Neural cell (in vitro differentiated cells): ENCODE measurements at regions not wholly inside any gene's neighbourhood (a gene's known extent, or its start where the extent isn't known, plus 50 kb on each side); places are given as distances from the start of the nearest gene placed in this dataset.

ENCODE experiments used
- EP300 ChIP-seq: fragments of 450-650 bp; conservative IDR thresholded peaks from 2 replicates; pipeline ENCODE4 v1.6.1; 2014; ENCODE audit warnings: antibody characterized with exemption, mild to moderate bottlenecking, moderate library complexity; ENCODE audit not compliant: poor library complexity, severe bottlenecking
- MXI1 ChIP-seq: fragments of 450-650 bp; conservative IDR thresholded peaks from 2 replicates; pipeline ENCODE4 v1.6.1; 2014; ENCODE audit warnings: antibody characterized with exemption, mild to moderate bottlenecking; ENCODE audit not compliant: poor library complexity, severe bottlenecking
- POLR2AphosphoS5 ChIP-seq: IDR thresholded peaks from 2 replicates; pipeline ENCODE4 v1.6.1; 2012
- TAF1 ChIP-seq: IDR thresholded peaks from 2 replicates; pipeline ENCODE4 v1.6.1; 2012; ENCODE audit warnings: low read depth
- TF ChIP-seq, protein P1 (sequence below): fragments of 450-650 bp; IDR thresholded peaks from 2 replicates; pipeline ENCODE4 v1.5.1; 2014; ENCODE audit warnings: antibody characterized with exemption, mild to moderate bottlenecking, moderate library complexity; ENCODE audit not compliant: poor library complexity, severe bottlenecking
- TF ChIP-seq, protein P2 (sequence below): IDR thresholded peaks from 2 replicates; pipeline ENCODE4 v1.6.1; 2012; ENCODE audit warnings: borderline replicate concordance

DNA sequence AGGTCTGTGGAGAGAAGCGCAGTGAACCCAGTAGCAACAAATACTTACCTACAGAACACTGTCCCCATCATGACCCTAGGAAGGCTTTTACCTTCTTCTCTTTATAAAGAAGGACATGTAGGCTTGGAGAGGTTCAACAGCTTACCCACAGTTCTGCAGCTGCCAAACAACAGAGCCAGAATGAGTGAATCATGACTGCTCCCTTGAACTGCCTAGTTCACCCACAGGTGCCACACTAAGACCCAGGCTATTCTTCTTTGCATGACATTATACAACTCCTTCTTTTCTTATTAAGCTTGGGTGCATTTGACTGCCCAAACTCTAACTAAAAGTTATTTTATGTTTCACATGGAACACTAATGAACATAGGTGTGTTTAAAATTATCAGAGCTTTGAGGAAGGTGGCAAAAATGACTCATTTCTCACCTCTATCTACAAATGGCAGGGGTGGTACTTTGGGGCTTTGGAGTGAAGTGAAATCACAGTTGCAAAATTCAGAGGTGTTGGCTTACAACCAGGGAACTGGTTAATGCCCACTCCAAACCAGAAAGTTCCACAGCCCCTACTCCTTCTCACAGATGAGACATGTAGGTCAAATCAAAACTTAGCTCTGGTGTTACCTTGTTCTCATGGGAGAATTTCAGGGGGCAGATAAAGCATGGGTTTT is 201.6 kb downstream of the SEMA6A start:
- TF ChIP-seq, protein P1, sequence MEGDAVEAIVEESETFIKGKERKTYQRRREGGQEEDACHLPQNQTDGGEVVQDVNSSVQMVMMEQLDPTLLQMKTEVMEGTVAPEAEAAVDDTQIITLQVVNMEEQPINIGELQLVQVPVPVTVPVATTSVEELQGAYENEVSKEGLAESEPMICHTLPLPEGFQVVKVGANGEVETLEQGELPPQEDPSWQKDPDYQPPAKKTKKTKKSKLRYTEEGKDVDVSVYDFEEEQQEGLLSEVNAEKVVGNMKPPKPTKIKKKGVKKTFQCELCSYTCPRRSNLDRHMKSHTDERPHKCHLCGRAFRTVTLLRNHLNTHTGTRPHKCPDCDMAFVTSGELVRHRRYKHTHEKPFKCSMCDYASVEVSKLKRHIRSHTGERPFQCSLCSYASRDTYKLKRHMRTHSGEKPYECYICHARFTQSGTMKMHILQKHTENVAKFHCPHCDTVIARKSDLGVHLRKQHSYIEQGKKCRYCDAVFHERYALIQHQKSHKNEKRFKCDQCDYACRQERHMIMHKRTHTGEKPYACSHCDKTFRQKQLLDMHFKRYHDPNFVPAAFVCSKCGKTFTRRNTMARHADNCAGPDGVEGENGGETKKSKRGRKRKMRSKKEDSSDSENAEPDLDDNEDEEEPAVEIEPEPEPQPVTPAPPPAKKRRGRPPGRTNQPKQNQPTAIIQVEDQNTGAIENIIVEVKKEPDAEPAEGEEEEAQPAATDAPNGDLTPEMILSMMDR: no peak
- TF ChIP-seq POLR2AphosphoS5 (no peak), MXI1 (no peak), EP300 (no peak), TAF1 (no peak)
- TF ChIP-seq, protein P2, sequence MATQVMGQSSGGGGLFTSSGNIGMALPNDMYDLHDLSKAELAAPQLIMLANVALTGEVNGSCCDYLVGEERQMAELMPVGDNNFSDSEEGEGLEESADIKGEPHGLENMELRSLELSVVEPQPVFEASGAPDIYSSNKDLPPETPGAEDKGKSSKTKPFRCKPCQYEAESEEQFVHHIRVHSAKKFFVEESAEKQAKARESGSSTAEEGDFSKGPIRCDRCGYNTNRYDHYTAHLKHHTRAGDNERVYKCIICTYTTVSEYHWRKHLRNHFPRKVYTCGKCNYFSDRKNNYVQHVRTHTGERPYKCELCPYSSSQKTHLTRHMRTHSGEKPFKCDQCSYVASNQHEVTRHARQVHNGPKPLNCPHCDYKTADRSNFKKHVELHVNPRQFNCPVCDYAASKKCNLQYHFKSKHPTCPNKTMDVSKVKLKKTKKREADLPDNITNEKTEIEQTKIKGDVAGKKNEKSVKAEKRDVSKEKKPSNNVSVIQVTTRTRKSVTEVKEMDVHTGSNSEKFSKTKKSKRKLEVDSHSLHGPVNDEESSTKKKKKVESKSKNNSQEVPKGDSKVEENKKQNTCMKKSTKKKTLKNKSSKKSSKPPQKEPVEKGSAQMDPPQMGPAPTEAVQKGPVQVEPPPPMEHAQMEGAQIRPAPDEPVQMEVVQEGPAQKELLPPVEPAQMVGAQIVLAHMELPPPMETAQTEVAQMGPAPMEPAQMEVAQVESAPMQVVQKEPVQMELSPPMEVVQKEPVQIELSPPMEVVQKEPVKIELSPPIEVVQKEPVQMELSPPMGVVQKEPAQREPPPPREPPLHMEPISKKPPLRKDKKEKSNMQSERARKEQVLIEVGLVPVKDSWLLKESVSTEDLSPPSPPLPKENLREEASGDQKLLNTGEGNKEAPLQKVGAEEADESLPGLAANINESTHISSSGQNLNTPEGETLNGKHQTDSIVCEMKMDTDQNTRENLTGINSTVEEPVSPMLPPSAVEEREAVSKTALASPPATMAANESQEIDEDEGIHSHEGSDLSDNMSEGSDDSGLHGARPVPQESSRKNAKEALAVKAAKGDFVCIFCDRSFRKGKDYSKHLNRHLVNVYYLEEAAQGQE: no peak
